ENCODE measurements at regions not wholly inside any gene's neighbourhood (a gene's known extent, or its start where the extent isn't known, plus 50 kb on each side); places are given as distances from the start of the nearest gene placed in this dataset.

- TF ChIP-seq, protein P1, sequence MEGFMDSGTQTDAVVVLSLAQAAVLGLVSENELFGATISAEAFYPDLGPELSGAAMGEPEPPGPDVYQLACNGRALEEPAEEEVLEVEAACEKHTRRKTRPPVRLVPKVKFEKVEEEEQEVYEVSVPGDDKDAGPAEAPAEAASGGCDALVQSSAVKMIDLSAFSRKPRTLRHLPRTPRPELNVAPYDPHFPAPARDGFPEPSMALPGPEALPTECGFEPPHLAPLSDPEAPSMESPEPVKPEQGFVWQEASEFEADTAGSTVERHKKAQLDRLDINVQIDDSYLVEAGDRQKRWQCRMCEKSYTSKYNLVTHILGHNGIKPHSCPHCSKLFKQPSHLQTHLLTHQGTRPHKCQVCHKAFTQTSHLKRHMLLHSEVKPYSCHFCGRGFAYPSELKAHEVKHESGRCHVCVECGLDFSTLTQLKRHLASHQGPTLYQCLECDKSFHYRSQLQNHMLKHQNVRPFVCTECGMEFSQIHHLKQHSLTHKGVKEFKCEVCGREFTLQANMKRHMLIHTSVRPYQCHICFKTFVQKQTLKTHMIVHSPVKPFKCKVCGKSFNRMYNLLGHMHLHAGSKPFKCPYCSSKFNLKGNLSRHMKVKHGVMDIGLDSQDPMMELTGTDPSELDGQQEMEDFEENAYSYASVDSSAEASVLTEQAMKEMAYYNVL (CRISPR knock-in tag; IDR thresholded peaks at IDR 0.05; ENCODE audit: borderline replicate concordance): no peak
Observed at GRCh38 chr3:27643355-27643754, 78.8 kb downstream of the EOMES start (continued).

DNA sequence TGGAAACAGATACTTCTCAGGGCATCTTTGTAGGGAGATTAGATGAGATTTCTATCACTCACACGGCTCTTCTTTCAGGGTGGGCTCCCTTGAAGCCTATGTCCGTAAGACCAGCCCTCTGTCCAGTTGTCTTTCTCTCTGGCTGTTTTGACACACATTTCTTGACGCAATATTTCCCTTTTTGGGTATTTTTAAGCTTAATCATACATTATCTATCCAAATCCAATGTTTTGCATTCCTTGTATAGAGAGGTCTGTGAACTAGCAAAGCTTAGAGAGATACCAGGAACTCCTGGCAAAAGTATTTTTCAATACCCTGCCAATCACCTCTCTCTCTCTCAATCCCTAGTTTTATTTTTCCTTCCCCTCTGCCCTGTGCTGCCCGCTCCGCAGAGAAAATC is 79.3 kb downstream of the EOMES start:
- Histone ChIP-seq H3K27me3 (ENCODE audit: control insufficient read depth in 1 of 2, insufficient read depth in 2 of 2, low read length in 2 of 2) (peaks cover 0 to 1% of the 10 kb centered on the region in 2 experiments; a peak in 1 of 5 replicates), H3K4me3 (replicated peaks in 1 of 3; ENCODE audit: insufficient read depth in 1 of 3, low read depth in 2 of 3, low read length in 3 of 3) (no peak overlapping the region), H3K36me3 (replicated peaks in 1 of 2; ENCODE audit: control insufficient read depth in 1 of 2, insufficient read depth in 2 of 2, low read length in 2 of 2) (no peaks in the 10 kb centered on the region), H3K9ac (ENCODE audit: insufficient read depth, low read depth, low read length) (no peak overlapping the region), H2AFZ (ENCODE audit: low read length) (no peak overlapping the region), H3K4me1 (ENCODE audit: insufficient read depth, low read length) (peaks cover 26% of the 10 kb centered on the region), H3K27ac (ENCODE audit: extremely low read length, insufficient read depth, low read length) (no peak overlapping the region), H4K20me1 (ENCODE audit: insufficient read depth, low read length) (no peaks in the 10 kb centered on the region), H3K4me2 (ENCODE audit: low read depth, low read length) (no peak overlapping the region), H3K9me3 (ENCODE audit: low read length) (no peaks in the 10 kb centered on the region), H3K79me2 (ENCODE audit: insufficient read depth, low read length) (no peaks in the 10 kb centered on the region)
- no TSS peak for BruUV-seq (replicated peaks)
- WGBS (ENCODE audit: low lambda C conversion rate): 65% methylated on average over 5 of the region's 5 CpGs
- FAIRE-seq (no peak), ATAC-seq (no peak), DNase-seq (ENCODE audit: low spot score) (no peak)
- in situ Hi-C loops (cut with HindIII; ENCODE audit: extremely low pct_ligation_motif_present, low pct_unique_long_range_greater_than_20kb) (no loop called here), intact Hi-C loops (cut with micrococcal nuclease; ENCODE audit: unreplicated experiment) (no loop called here)
- POLR2A ChIA-PET: no interaction called here
- CTCF ChIA-PET (ENCODE audit: low intra/inter-chr PET ratio, low total read pairs): no interaction called here
- TF ChIP-seq, protein P2, sequence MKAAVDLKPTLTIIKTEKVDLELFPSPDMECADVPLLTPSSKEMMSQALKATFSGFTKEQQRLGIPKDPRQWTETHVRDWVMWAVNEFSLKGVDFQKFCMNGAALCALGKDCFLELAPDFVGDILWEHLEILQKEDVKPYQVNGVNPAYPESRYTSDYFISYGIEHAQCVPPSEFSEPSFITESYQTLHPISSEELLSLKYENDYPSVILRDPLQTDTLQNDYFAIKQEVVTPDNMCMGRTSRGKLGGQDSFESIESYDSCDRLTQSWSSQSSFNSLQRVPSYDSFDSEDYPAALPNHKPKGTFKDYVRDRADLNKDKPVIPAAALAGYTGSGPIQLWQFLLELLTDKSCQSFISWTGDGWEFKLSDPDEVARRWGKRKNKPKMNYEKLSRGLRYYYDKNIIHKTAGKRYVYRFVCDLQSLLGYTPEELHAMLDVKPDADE (CRISPR knock-in tag; IDR thresholded peaks at IDR 0.05): no peak
